ENCODE measurements at regions not wholly inside any gene's neighbourhood (a gene's known extent, or its start where the extent isn't known, plus 50 kb on each side); places are given as distances from the start of the nearest gene placed in this dataset.

DNA sequence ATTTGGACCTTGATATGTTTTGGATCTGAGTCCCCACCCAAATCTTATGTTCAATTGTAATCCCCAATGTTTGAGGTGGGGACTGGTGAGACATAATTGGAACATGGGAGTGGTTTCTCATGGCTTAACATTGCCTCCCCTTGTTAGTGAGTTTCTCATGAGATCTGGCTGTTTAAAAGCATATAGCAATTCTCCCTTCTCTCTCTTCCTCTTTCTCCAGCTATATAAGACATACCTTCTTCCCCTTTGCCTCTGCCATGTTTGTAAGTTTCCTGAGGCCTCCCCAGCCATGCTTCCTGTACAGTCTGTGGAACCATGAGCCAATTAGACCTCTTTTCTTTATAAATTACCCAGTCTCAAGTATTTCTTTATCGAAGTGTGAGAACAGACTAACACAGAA is 692.4 kb downstream of the KCNT2 start:
- no peak for DNase-seq
- Histone ChIP-seq H3K9me3 (ENCODE audit: control insufficient read depth in 4 of 4, insufficient read depth in 3 of 4, low read length in 3 of 4) (peaks cover 0 to 6% (median 4%) of the 10 kb centered on the region in 4 donors), H3K4me3 (no peak overlapping the region), H3K9ac (ENCODE audit: insufficient read depth in 1 of 2, low read length in 2 of 2) (no peak overlapping the region), H3K36me3 (ENCODE audit: control insufficient read depth in 4 of 4, insufficient read depth in 4 of 4, low read length in 4 of 4) (no peaks in the 10 kb centered on the region), H3K4me1 (ENCODE audit: control insufficient read depth in 5 of 5, insufficient read depth in 5 of 5, low read length in 5 of 5) (no peaks in the 10 kb centered on the region), H3K27ac (ENCODE audit: low read depth in 1 of 2, low read length in 1 of 2) (no peak overlapping the region), H3K27me3 (ENCODE audit: control insufficient read depth in 3 of 3, insufficient read depth in 3 of 3, low read length in 2 of 3) (no peaks in the 10 kb centered on the region)
- TF ChIP-seq, protein P1, sequence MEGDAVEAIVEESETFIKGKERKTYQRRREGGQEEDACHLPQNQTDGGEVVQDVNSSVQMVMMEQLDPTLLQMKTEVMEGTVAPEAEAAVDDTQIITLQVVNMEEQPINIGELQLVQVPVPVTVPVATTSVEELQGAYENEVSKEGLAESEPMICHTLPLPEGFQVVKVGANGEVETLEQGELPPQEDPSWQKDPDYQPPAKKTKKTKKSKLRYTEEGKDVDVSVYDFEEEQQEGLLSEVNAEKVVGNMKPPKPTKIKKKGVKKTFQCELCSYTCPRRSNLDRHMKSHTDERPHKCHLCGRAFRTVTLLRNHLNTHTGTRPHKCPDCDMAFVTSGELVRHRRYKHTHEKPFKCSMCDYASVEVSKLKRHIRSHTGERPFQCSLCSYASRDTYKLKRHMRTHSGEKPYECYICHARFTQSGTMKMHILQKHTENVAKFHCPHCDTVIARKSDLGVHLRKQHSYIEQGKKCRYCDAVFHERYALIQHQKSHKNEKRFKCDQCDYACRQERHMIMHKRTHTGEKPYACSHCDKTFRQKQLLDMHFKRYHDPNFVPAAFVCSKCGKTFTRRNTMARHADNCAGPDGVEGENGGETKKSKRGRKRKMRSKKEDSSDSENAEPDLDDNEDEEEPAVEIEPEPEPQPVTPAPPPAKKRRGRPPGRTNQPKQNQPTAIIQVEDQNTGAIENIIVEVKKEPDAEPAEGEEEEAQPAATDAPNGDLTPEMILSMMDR (IDR thresholded peaks at IDR 0.05; ENCODE audit: control extremely low read depth, extremely low read depth), result no peak
- WGBS, 2 donors, result 77 to 88% methylated on average over 1 of the region's 1 CpG
- ATAC-seq (ENCODE audit: insufficient read depth, low FRiP score), result no peak

DNA sequence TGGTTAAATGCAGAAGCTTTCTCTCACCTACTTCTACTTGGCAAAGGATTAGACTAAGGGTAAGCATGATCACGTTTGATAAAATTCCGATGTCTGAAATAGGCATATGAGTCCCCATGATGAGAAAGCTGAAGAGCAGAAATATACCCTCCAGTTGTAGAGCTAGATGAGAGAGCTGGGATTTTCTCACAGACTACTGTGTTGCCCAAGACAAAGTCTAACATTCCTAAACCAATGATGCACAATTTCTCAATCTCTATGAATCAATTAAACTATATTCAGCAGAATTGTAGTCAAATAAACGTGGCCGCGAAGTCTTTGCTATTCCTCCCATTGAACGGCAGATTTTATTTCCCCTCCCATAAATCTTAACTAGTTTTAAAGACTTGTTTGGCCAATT is 699.2 kb downstream of the KCNT2 start:
- H3K9me3 ChIP-seq (ENCODE audit: control insufficient read depth in 4 of 4, insufficient read depth in 3 of 4, low read length in 3 of 4), result no peaks in the 10 kb centered on the region
- ATAC-seq (ENCODE audit: insufficient read depth, low FRiP score), result no peak
- WGBS, 2 donors, result 92 to 96% methylated on average over 6 of the region's 6 CpGs
- H3K9ac ChIP-seq (ENCODE audit: insufficient read depth in 1 of 2, low read length in 2 of 2), result no peak overlapping the region
- no peak overlapping the region for H3K4me3 ChIP-seq
- H3K4me1 ChIP-seq (ENCODE audit: control insufficient read depth in 5 of 5, insufficient read depth in 5 of 5, low read length in 5 of 5), result no peaks in the 10 kb centered on the region
- no peaks in the 10 kb centered on the region for H3K27me3 ChIP-seq (ENCODE audit: control insufficient read depth in 3 of 3, insufficient read depth in 3 of 3, low read length in 2 of 3)
- H3K27ac ChIP-seq (ENCODE audit: low read depth in 1 of 2, low read length in 1 of 2), result no peak overlapping the region
- H3K36me3 ChIP-seq (ENCODE audit: control insufficient read depth in 4 of 4, insufficient read depth in 4 of 4, low read length in 4 of 4), result no peaks in the 10 kb centered on the region
- TF ChIP-seq, protein P1 (IDR thresholded peaks at IDR 0.05; ENCODE audit: control extremely low read depth, extremely low read depth), result no peak
- no peak for DNase-seq

DNA sequence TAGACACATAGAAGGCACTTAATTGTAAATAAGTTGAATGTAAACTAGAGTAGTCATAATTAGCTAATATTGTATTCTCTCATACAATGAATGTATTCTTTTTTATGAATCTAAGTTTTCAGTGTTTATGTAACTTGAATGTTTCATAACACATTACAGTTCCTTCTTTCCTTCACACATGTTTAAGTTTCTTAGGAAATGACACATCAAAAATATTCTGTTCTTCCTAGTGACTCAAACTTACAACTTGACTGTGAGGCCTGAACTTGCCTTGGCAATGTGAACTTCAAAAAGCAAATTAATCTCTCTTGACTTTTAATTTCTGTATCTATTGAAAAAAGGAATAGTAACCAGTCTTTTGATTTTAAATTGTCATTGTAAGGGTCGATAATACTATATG is 700.1 kb downstream of the KCNT2 start:
- Histone ChIP-seq H3K9ac (ENCODE audit: insufficient read depth in 1 of 2, low read length in 2 of 2) (no peak overlapping the region), H3K27me3 (ENCODE audit: control insufficient read depth in 3 of 3, insufficient read depth in 3 of 3, low read length in 2 of 3) (no peaks in the 10 kb centered on the region), H3K4me3 (no peak overlapping the region), H3K9me3 (ENCODE audit: control insufficient read depth in 4 of 4, insufficient read depth in 3 of 4, low read length in 3 of 4) (no peaks in the 10 kb centered on the region), H3K36me3 (ENCODE audit: control insufficient read depth in 4 of 4, insufficient read depth in 4 of 4, low read length in 4 of 4) (no peaks in the 10 kb centered on the region), H3K27ac (ENCODE audit: low read depth in 1 of 2, low read length in 1 of 2) (no peak overlapping the region), H3K4me1 (ENCODE audit: control insufficient read depth in 5 of 5, insufficient read depth in 5 of 5, low read length in 5 of 5) (no peaks in the 10 kb centered on the region)
- ATAC-seq (ENCODE audit: insufficient read depth, low FRiP score) (no peak), DNase-seq (peak in 1 of 3 donors; percentile 4)
- 55 to 78% methylated on average over 1 of the region's 1 CpG for WGBS, 2 donors
- TF ChIP-seq, protein P1 (IDR thresholded peaks at IDR 0.05; ENCODE audit: control extremely low read depth, extremely low read depth), result no peak

DNA sequence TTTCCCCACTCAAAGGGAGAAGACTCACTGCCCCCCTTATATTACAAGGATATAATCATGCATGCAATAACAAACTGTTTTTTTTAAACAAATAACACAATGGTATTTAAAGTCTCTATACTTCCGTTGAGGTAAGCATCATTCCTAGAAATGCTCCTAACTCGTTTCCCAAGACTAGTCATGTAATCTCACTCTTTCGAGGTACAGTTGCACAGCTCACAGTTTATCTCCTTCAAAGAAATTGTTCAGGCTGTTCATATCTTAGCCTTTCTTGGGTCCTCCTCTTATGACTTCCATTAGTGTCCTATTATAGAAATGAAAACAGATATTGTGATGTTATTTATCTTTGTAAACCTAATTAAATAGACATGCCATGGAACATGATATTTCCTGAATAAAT is 705.0 kb downstream of the KCNT2 start:
- ATAC-seq (ENCODE audit: insufficient read depth, low FRiP score) (no peak), DNase-seq (no peak)
- no peaks in the 10 kb centered on the region for H3K27me3 ChIP-seq (ENCODE audit: control insufficient read depth in 3 of 3, insufficient read depth in 3 of 3, low read length in 2 of 3)
- 80 to 89% methylated on average over 3 of the region's 3 CpGs for WGBS, 2 donors
- TF ChIP-seq, protein P1 (IDR thresholded peaks at IDR 0.05; ENCODE audit: control extremely low read depth, extremely low read depth), result no peak
- no peak overlapping the region for H3K4me3 ChIP-seq
- no peak overlapping the region for H3K9ac ChIP-seq (ENCODE audit: insufficient read depth in 1 of 2, low read length in 2 of 2)
- no peaks in the 10 kb centered on the region for H3K4me1 ChIP-seq (ENCODE audit: control insufficient read depth in 5 of 5, insufficient read depth in 5 of 5, low read length in 5 of 5)
- H3K27ac ChIP-seq (ENCODE audit: low read depth in 1 of 2, low read length in 1 of 2), result no peak overlapping the region
- H3K9me3 ChIP-seq (ENCODE audit: control insufficient read depth in 4 of 4, insufficient read depth in 3 of 4, low read length in 3 of 4), result no peaks in the 10 kb centered on the region
- no peaks in the 10 kb centered on the region for H3K36me3 ChIP-seq (ENCODE audit: control insufficient read depth in 4 of 4, insufficient read depth in 4 of 4, low read length in 4 of 4)

All from lung (tissue), 11 donors.